IPS-18a (cell line): ENCODE measurements at regions not wholly inside any gene's neighbourhood (a gene's known extent, or its start where the extent isn't known, plus 50 kb on each side); places are given as distances from the start of the nearest gene placed in this dataset.

ENCODE experiments used
- H3K27ac ChIP-seq: one replicate; pipeline ENCODE4 v1.5.1; 2013; ENCODE audit warnings: low read length
- H3K27me3 ChIP-seq: one replicate; pipeline ENCODE4 v1.6.1; 2013; ENCODE audit warnings: mild to moderate bottlenecking, low read length; ENCODE audit not compliant: control insufficient read depth, insufficient read depth
- H3K36me3 ChIP-seq: one replicate; pipeline ENCODE4 v1.6.1; 2013; ENCODE audit warnings: low read depth, low read length; ENCODE audit not compliant: control insufficient read depth
- H3K4me1 ChIP-seq: one replicate; pipeline ENCODE4 v1.6.1; 2013; ENCODE audit warnings: low read depth, low read length; ENCODE audit not compliant: control insufficient read depth
- H3K4me3 ChIP-seq: one replicate; pipeline ENCODE4 v1.5.1; 2013; ENCODE audit warnings: low read length
- H3K9ac ChIP-seq: one replicate; pipeline ENCODE4 v1.6.1; 2013; ENCODE audit warnings: mild to moderate bottlenecking, low read length, moderate library complexity
- H3K9me3 ChIP-seq: one replicate; pipeline ENCODE4 v1.6.1; 2013; ENCODE audit warnings: low read depth, low read length; ENCODE audit not compliant: control insufficient read depth

- H3K9ac ChIP-seq: no peak overlapping the region
- H3K27ac ChIP-seq: no peak overlapping the region
- H3K36me3 ChIP-seq: no peaks in the 10 kb centered on the region
- no peaks in the 10 kb centered on the region for H3K4me1 ChIP-seq
- H3K4me3 ChIP-seq: no peak overlapping the region
- no peaks in the 10 kb centered on the region for H3K27me3 ChIP-seq
- H3K9me3 ChIP-seq: no peaks in the 10 kb centered on the region
Observed at GRCh38 chr5:90185897-90186468, 223.6 kb downstream of the CETN3 start.

GRCh38 chr5:90184764-90185163 is 224.8 kb downstream of the CETN3 start:
- no peaks in the 10 kb centered on the region for H3K9me3 ChIP-seq
- no peaks in the 10 kb centered on the region for H3K36me3 ChIP-seq
- H3K9ac ChIP-seq: no peak overlapping the region
- H3K27ac ChIP-seq: no peak overlapping the region
- no peaks in the 10 kb centered on the region for H3K27me3 ChIP-seq
- no peak overlapping the region for H3K4me3 ChIP-seq
- no peaks in the 10 kb centered on the region for H3K4me1 ChIP-seq

GRCh38 chr5:90182726-90183125 is 226.8 kb downstream of the CETN3 start:
- Histone ChIP-seq H3K9me3 (no peaks in the 10 kb centered on the region), H3K9ac (no peak overlapping the region), H3K27me3 (no peaks in the 10 kb centered on the region), H3K27ac (no peak overlapping the region), H3K36me3 (no peaks in the 10 kb centered on the region), H3K4me1 (no peaks in the 10 kb centered on the region), H3K4me3 (no peak overlapping the region)

- Histone ChIP-seq H3K9ac (no peak overlapping the region), H3K27ac (no peak overlapping the region), H3K9me3 (no peaks in the 10 kb centered on the region), H3K27me3 (no peaks in the 10 kb centered on the region), H3K4me3 (no peak overlapping the region), H3K4me1 (no peaks in the 10 kb centered on the region), H3K36me3 (no peaks in the 10 kb centered on the region)
Observed at GRCh38 chr5:90174236-90174635, 235.3 kb downstream of the CETN3 start.

- no peak overlapping the region for H3K4me3 ChIP-seq
- H3K36me3 ChIP-seq: no peaks in the 10 kb centered on the region
- H3K27me3 ChIP-seq: no peaks in the 10 kb centered on the region
- H3K9me3 ChIP-seq: no peaks in the 10 kb centered on the region
- H3K27ac ChIP-seq: no peak overlapping the region
- H3K9ac ChIP-seq: no peak overlapping the region
- no peaks in the 10 kb centered on the region for H3K4me1 ChIP-seq
Observed at GRCh38 chr5:90173299-90174030, 236.1 kb downstream of the CETN3 start.

- Histone ChIP-seq H3K36me3 (no peaks in the 10 kb centered on the region), H3K4me3 (no peak overlapping the region), H3K27me3 (no peaks in the 10 kb centered on the region), H3K9me3 (no peaks in the 10 kb centered on the region), H3K9ac (no peak overlapping the region), H3K27ac (no peak overlapping the region), H3K4me1 (no peaks in the 10 kb centered on the region)
Observed at GRCh38 chr5:90171466-90171865, 238.1 kb downstream of the CETN3 start.

- H3K27ac ChIP-seq: no peak overlapping the region
- no peaks in the 10 kb centered on the region for H3K36me3 ChIP-seq
- no peaks in the 10 kb centered on the region for H3K9me3 ChIP-seq
- no peak overlapping the region for H3K4me3 ChIP-seq
- no peaks in the 10 kb centered on the region for H3K27me3 ChIP-seq
- no peaks in the 10 kb centered on the region for H3K4me1 ChIP-seq
- H3K9ac ChIP-seq: no peak overlapping the region
Observed at GRCh38 chr5:90170261-90170660, 239.3 kb downstream of the CETN3 start.

- Histone ChIP-seq H3K9ac (no peak overlapping the region), H3K27me3 (no peaks in the 10 kb centered on the region), H3K4me3 (no peak overlapping the region), H3K4me1 (no peaks in the 10 kb centered on the region), H3K36me3 (no peaks in the 10 kb centered on the region), H3K27ac (no peak overlapping the region), H3K9me3 (no peaks in the 10 kb centered on the region)
Observed at GRCh38 chr5:90169078-90169477, 240.5 kb downstream of the CETN3 start.

GRCh38 chr5:90168399-90168798 is 241.2 kb downstream of the CETN3 start:
- Histone ChIP-seq H3K4me1 (peaks cover 1% of the 10 kb centered on the region), H3K27me3 (no peaks in the 10 kb centered on the region), H3K9ac (no peak overlapping the region), H3K9me3 (no peaks in the 10 kb centered on the region), H3K27ac (no peak overlapping the region), H3K4me3 (no peak overlapping the region), H3K36me3 (no peaks in the 10 kb centered on the region)

- Histone ChIP-seq H3K9me3 (no peaks in the 10 kb centered on the region), H3K27ac (no peak overlapping the region), H3K9ac (no peak overlapping the region), H3K4me1 (peaks cover 12% of the 10 kb centered on the region), H3K36me3 (no peaks in the 10 kb centered on the region), H3K27me3 (no peaks in the 10 kb centered on the region), H3K4me3 (no peak overlapping the region)
Observed at GRCh38 chr5:90166816-90167215, 242.7 kb downstream of the CETN3 start.

GRCh38 chr5:90162324-90162723 is 247.2 kb downstream of the CETN3 start:
- H3K27me3 ChIP-seq: no peaks in the 10 kb centered on the region
- no peak overlapping the region for H3K27ac ChIP-seq
- H3K9ac ChIP-seq: no peak overlapping the region
- no peak overlapping the region for H3K4me3 ChIP-seq
- H3K9me3 ChIP-seq: no peaks in the 10 kb centered on the region
- H3K36me3 ChIP-seq: no peaks in the 10 kb centered on the region
- peaks cover 12% of the 10 kb centered on the region for H3K4me1 ChIP-seq

- H3K9ac ChIP-seq: no peak overlapping the region
- no peaks in the 10 kb centered on the region for H3K9me3 ChIP-seq
- H3K4me1 ChIP-seq: peaks cover 12% of the 10 kb centered on the region
- no peaks in the 10 kb centered on the region for H3K36me3 ChIP-seq
- no peaks in the 10 kb centered on the region for H3K27me3 ChIP-seq
- no peak overlapping the region for H3K4me3 ChIP-seq
- no peak overlapping the region for H3K27ac ChIP-seq
Observed at GRCh38 chr5:90161414-90161813, 248.1 kb downstream of the CETN3 start.
